ENCODE measurements at regions not wholly inside any gene's neighbourhood (a gene's known extent, or its start where the extent isn't known, plus 50 kb on each side); places are given as distances from the start of the nearest gene placed in this dataset.

GRCh38 chr2:5412001-5412400 is 280.2 kb upstream of the SOX11 start:
- no peak for FAIRE-seq
- CTCF ChIA-PET (ENCODE audit: low intra/inter-chr PET ratio, low total read pairs) = no interaction called here
- TF ChIP-seq ZNF891 (CRISPR knock-in tag; IDR thresholded peaks at IDR 0.05) (no peak), NAIF1 (CRISPR knock-in tag; IDR thresholded peaks at IDR 0.05; ENCODE audit: borderline replicate concordance) (no peak), ZNF777 (CRISPR knock-in tag; IDR thresholded peaks at IDR 0.05) (no peak), TBX2 (CRISPR knock-in tag; IDR thresholded peaks at IDR 0.05; ENCODE audit: borderline replicate concordance) (no peak), TFDP1 (CRISPR knock-in tag; IDR thresholded peaks at IDR 0.05; ENCODE audit: borderline replicate concordance) (no peak), ZBTB40 (IDR thresholded peaks at IDR 0.05) (no peak), ZBTB40 (CRISPR knock-in tag; IDR thresholded peaks at IDR 0.05) (no peak), HOXA7 (CRISPR knock-in tag; IDR thresholded peaks at IDR 0.05) (no peak), RXRA (CRISPR knock-in tag; IDR thresholded peaks at IDR 0.05) (no peak), ZBTB8A (CRISPR knock-in tag; IDR thresholded peaks at IDR 0.05; ENCODE audit: borderline replicate concordance, low read depth) (no peak), ZNF354B (CRISPR knock-in tag; IDR thresholded peaks at IDR 0.05) (no peak), MED13 (CRISPR knock-in tag; IDR thresholded peaks at IDR 0.05) (no peak), HMGXB4 (CRISPR knock-in tag; IDR thresholded peaks at IDR 0.05; ENCODE audit: borderline replicate concordance in 1 of 2, low read depth in 1 of 2) (no peak)

More at GRCh38 chr2:5412001-5412400, 280.2 kb upstream of the SOX11 start:
- intact Hi-C loops (cut with micrococcal nuclease; ENCODE audit: unreplicated experiment) = no loop called here
- no TSS peak for BruUV-seq (replicated peaks)
- 52% methylated on average over 4 of the region's 4 CpGs for WGBS (ENCODE audit: low lambda C conversion rate)
- no peak overlapping the region for H3K4me2 ChIP-seq (ENCODE audit: low read depth, low read length)
- peaks cover 4% of the 10 kb centered on the region; the same call in 1 of the 2 replicates for H3K9me3 ChIP-seq (ENCODE audit: low read length)
- H3K36me3 ChIP-seq (replicated peaks in 1 of 2; ENCODE audit: control insufficient read depth in 1 of 2, insufficient read depth in 2 of 2, low read length in 2 of 2) = no peaks in the 10 kb centered on the region
- no peak overlapping the region for H3K4me3 ChIP-seq (replicated peaks in 1 of 3; ENCODE audit: insufficient read depth in 1 of 3, low read depth in 2 of 3, low read length in 3 of 3)
- H3K79me2 ChIP-seq (ENCODE audit: insufficient read depth, low read length) = no peaks in the 10 kb centered on the region
- no peaks in the 10 kb centered on the region for H3K4me1 ChIP-seq (ENCODE audit: insufficient read depth, low read length)
- no peaks in the 10 kb centered on the region for H3K27me3 ChIP-seq (ENCODE audit: control insufficient read depth in 1 of 2, insufficient read depth in 2 of 2, low read length in 2 of 2)
- no peak for ATAC-seq
- H2AFZ ChIP-seq (ENCODE audit: low read length) = no peak overlapping the region
- in situ Hi-C loops (cut with HindIII; ENCODE audit: extremely low pct_ligation_motif_present, low pct_unique_long_range_greater_than_20kb) = no loop called here
- no peak overlapping the region for H3K9ac ChIP-seq (ENCODE audit: insufficient read depth, low read depth, low read length)
- POLR2A ChIA-PET = no interaction called here
- H3K27ac ChIP-seq (ENCODE audit: extremely low read length, insufficient read depth, low read length) = no peak overlapping the region
- DNase-seq (ENCODE audit: low spot score) = no peak
- H4K20me1 ChIP-seq (ENCODE audit: insufficient read depth, low read length) = no peaks in the 10 kb centered on the region
